Heart right ventricle (tissue), 16 donors: ENCODE measurements at regions not wholly inside any gene's neighbourhood (a gene's known extent, or its start where the extent isn't known, plus 50 kb on each side); places are given as distances from the start of the nearest gene placed in this dataset.

Source experiments
- ATAC-seq, 8 donors: fragments of 200-7000 bp; cut with Tn5 transposase; one replicate each; pipeline ENCODE4 v1.9.1; 2020; ENCODE audit warnings: mild to moderate bottlenecking in 8 of 8, moderate library complexity in 8 of 8, moderate number of reproducible peaks in 1 of 8
- DNase-seq, 2 donors: peaks; one replicate each; pipeline ENCODE4 v3.0.0-alpha.2; 2020
- H3K27ac ChIP-seq, 10 donors: fragments of 200-600 bp; sonication (generic) in 2 of 10; one replicate each; pipeline versions ENCODE4 v1.5.0 to v1.8.0; 2020 to 2022; ENCODE audit warnings: mild to moderate bottlenecking in 3 of 10
- H3K27me3 ChIP-seq, 7 donors: fragments of 200-600 bp; one replicate each; pipeline ENCODE4 v1.8.0; 2021 to 2022; ENCODE audit warnings: mild to moderate bottlenecking in 2 of 7
- H3K36me3 ChIP-seq, 9 donors: fragments of 200-600 bp; sonication (generic) in 1 of 9; one replicate each; pipeline versions ENCODE4 v1.5.0 to v1.8.0; 2020 to 2022; ENCODE audit warnings: mild to moderate bottlenecking in 2 of 9
- H3K4me1 ChIP-seq, 9 donors: fragments of 200-600 bp; sonication (generic) in 1 of 9; one replicate each; pipeline versions ENCODE4 v1.5.0 to v1.8.0; 2020 to 2022; ENCODE audit warnings: mild to moderate bottlenecking in 4 of 9
- H3K4me3 ChIP-seq, 10 donors: fragments of 200-600 bp; sonication (generic) in 2 of 10; one replicate each; pipeline versions ENCODE4 v1.5.0 to v1.8.0; 2020 to 2022; ENCODE audit warnings: mild to moderate bottlenecking in 7 of 10, moderate library complexity in 2 of 10
- H3K9me3 ChIP-seq, 11 donors: fragments of 200-600 bp in 10 of 11; sonication (generic) in 2 of 11; one replicate each; pipeline versions ENCODE4 v1.5.0 to v1.8.0; 2013 to 2022; ENCODE audit warnings: mild to moderate bottlenecking in 2 of 11, control low read depth in 1 of 11, moderate library complexity in 1 of 11
- CTCF ChIP-seq, 9 donors: fragments of 200-600 bp; sonication (generic) in 2 of 9; IDR thresholded peaks; one replicate each; pipeline versions ENCODE4 v1.5.0 to v1.8.0; 2021 to 2022; ENCODE audit warnings: antibody characterized with exemption in 9 of 9, mild to moderate bottlenecking in 5 of 9, moderate library complexity in 1 of 9
- WGBS, 2 donors: extraction: QIAGEN DNeasy Blood & Tissue Kit; methylation state at CpG; one replicate each; pipeline ENCODE4 v1.1.7; 2013; ENCODE audit warnings: inconsistent platforms in 1 of 2; 5-methylcytosine and 5-hydroxymethylcytosine counted together
- intact Hi-C, 10 donors: fragments of 100-400 bp; cut with DNase I; formaldehyde crosslinking; loops; one replicate each; pipeline versions ENCODE4 v1.11.1 to v1.14.2; 2022
- donor health status: Arrhythmogenic right ventricular cardiomyopathy.
- donor health status: ischemic (EF 13 %, LVEDD 7.1; RV severe dilation, severe dysfunction).
- donor health status: healthy with polysubstance abuse.
- donor health status: DM: no; HTN: yes; CAD: no.
- donor health status: DM: no; HTN: no; CAD: no.
- donor health status: ischemic (EF 25% LVEDD 6.9; RV normal size, moderate dysfunction).
- donor health status: ischemic (EF 25% LVEDD 5.7; RV mildly dilated, moderate dysfunction).
- donor health status: healthy.
- donor health status: DM: yes; HTN: yes; CAD: no.
- donor health status: Ischemic cardiomyopathy.
- donor health status: ischemic (EF 35%, LVEDD 5.7; RV mildly dilated, moderate dysfunction).
- donor health status: nonischemic (EF 11% LVEDD 7.7; RV severe dilation, severe dysfunction).
- donor health status: DM: yes; HTN: yes; CAD: no.
- donor health status: PGD.
- donor health status: ischemic (EF 29% LVEDD 5.4; RV normal size, mild dysfunction).
- donor health status: nonischemic (EF 23%, LVEDD 6.1; RV moderate dilation, normal function).

- H3K27ac ChIP-seq: no peak overlapping the region
- peaks cover 0 to 5% (median 0%) of the 10 kb centered on the region in 9 donors for H3K4me1 ChIP-seq
- H3K27me3 ChIP-seq: peaks cover 0 to 19% (median 3%) of the 10 kb centered on the region in 7 donors
- WGBS, 2 donors: 96 to 97% methylated on average over 2 of the region's 2 CpGs
- no peak overlapping the region for H3K4me3 ChIP-seq
- intact Hi-C loops: no loop called here
- no peak for DNase-seq
- no peaks in the 10 kb centered on the region for H3K9me3 ChIP-seq
- H3K36me3 ChIP-seq: no peaks in the 10 kb centered on the region
- TF ChIP-seq CTCF (IDR thresholded peaks at IDR 0.05): no peak
- no peak for ATAC-seq
Observed at GRCh38 chr17:33598797-33599196, 305.7 kb upstream of the ASIC2 start.

GRCh38 chr17:33602981-33603380 lies 309.9 kb upstream of the ASIC2 start:
- no peak for DNase-seq
- no peak for TF ChIP-seq CTCF (IDR thresholded peaks at IDR 0.05)

GRCh38 chr17:33603789-33604188 lies 310.7 kb upstream of the ASIC2 start:
- H3K36me3 ChIP-seq: no peaks in the 10 kb centered on the region
- WGBS, 2 donors: 34 to 50% methylated on average over 2 of the region's 2 CpGs
- peaks cover 0 to 42% (median 13%) of the 10 kb centered on the region in 7 donors for H3K27me3 ChIP-seq
- TF ChIP-seq CTCF (IDR thresholded peaks at IDR 0.05): no peak
- ATAC-seq (no peak), DNase-seq (no peak)
- no peaks in the 10 kb centered on the region for H3K4me1 ChIP-seq
- H3K27ac ChIP-seq: no peak overlapping the region
- H3K4me3 ChIP-seq: no peak overlapping the region
- intact Hi-C loops: no loop called here
- no peaks in the 10 kb centered on the region for H3K9me3 ChIP-seq

More at GRCh38 chr17:33602981-33603380, 309.9 kb upstream of the ASIC2 start:
- Histone ChIP-seq H3K9me3 (no peaks in the 10 kb centered on the region), H3K27me3 (peaks cover 0 to 42% (median 12%) of the 10 kb centered on the region in 7 donors), H3K27ac (no peak overlapping the region), H3K4me3 (no peak overlapping the region), H3K36me3 (no peaks in the 10 kb centered on the region), H3K4me1 (no peaks in the 10 kb centered on the region)
- WGBS, 2 donors: 19 to 21% methylated on average over 1 of the region's 1 CpG
- intact Hi-C loops: no loop called here
- no peak for ATAC-seq

- peaks cover 0 to 29% (median 7%) of the 10 kb centered on the region in 7 donors for H3K27me3 ChIP-seq
- DNase-seq (no peak), ATAC-seq (no peak)
- WGBS, 2 donors: 52 to 62% methylated on average over 1 of the region's 1 CpG
- H3K9me3 ChIP-seq: peaks cover 0 to 8% (median 0%) of the 10 kb centered on the region in 11 donors
- intact Hi-C loops: no loop called here
- no peaks in the 10 kb centered on the region for H3K36me3 ChIP-seq
- no peaks in the 10 kb centered on the region for H3K4me1 ChIP-seq
- TF ChIP-seq CTCF (IDR thresholded peaks at IDR 0.05): no peak
- no peak overlapping the region for H3K4me3 ChIP-seq
- H3K27ac ChIP-seq: no peak overlapping the region
Observed at GRCh38 chr17:33611532-33611931, 318.4 kb upstream of the ASIC2 start.
